A673 (cell line): ENCODE measurements at regions not wholly inside any gene's neighbourhood (a gene's known extent, or its start where the extent isn't known, plus 50 kb on each side); places are given as distances from the start of the nearest gene placed in this dataset.

Experiments
- CTCF ChIP-seq: fragments of 300-800, 200-600 bp; sonication (generic); conservative IDR thresholded peaks from 2 replicates; pipeline ENCODE4 v1.5.1; 2017; ENCODE audit warnings: low read depth, mild to moderate bottlenecking, antibody characterized with exemption, low read length, moderate library complexity, mixed read lengths
- EZH2 ChIP-seq: fragments of 200-600 bp; sonication (generic); IDR thresholded peaks from 2 replicates; pipeline ENCODE4 v1.6.1; 2017; ENCODE audit warnings: borderline replicate concordance, low read depth, mild to moderate bottlenecking, mixed read lengths, antibody characterized with exemption, low read length; ENCODE audit not compliant: poor library complexity, severe bottlenecking

GRCh38 chr14:54102530-54102929, 145.9 kb upstream of the BMP4 start:
- TF ChIP-seq CTCF, result no peak
- no peak for TF ChIP-seq EZH2
